CD14-positive monocyte (primary cell): ENCODE measurements at regions not wholly inside any gene's neighbourhood (a gene's known extent, or its start where the extent isn't known, plus 50 kb on each side); places are given as distances from the start of the nearest gene placed in this dataset.

Experiments
- DNase-seq, 3 donors: peaks; one replicate each; pipeline ENCODE4 v3.0.0-alpha.2; 2011 to 2022
- H2AFZ ChIP-seq: 2 replicates; pipeline ENCODE4 v1.6.0; 2012; ENCODE audit warnings: mild to moderate bottlenecking, low read depth, low read length, inconsistent platforms; ENCODE audit not compliant: insufficient read depth, poor library complexity, severe bottlenecking
- H3K27ac ChIP-seq, 2 donors: 1 replicate in 1 of 2; 2 replicates in 1 of 2; pipeline ENCODE4 v1.5.1; 2012 to 2013; ENCODE audit warnings: low read length in 2 of 2, control low read depth in 1 of 2, inconsistent platforms in 1 of 2, low read depth in 1 of 2, mild to moderate bottlenecking in 1 of 2
- H3K27me3 ChIP-seq, 2 donors: one replicate each; pipeline versions ENCODE4 v1.6.0 to v1.6.1; 2011 to 2013; ENCODE audit warnings: low read length in 2 of 2; ENCODE audit not compliant: control insufficient read depth in 2 of 2, insufficient read depth in 2 of 2
- H3K36me3 ChIP-seq, 2 donors: replicated peaks in 1 of 2; 1 replicate in 1 of 2; 2 replicates in 1 of 2; pipeline versions ENCODE4 v1.5.1 to v1.6.1; 2012 to 2013; ENCODE audit warnings: low read length in 2 of 2, control low read depth in 1 of 2, inconsistent platforms in 1 of 2, mild to moderate bottlenecking in 1 of 2; ENCODE audit not compliant: insufficient read depth in 2 of 2, control insufficient read depth in 1 of 2
- H3K4me1 ChIP-seq, 2 donors: 1 replicate in 1 of 2; 2 replicates in 1 of 2; pipeline versions ENCODE4 v1.5.1 to v1.6.1; 2012 to 2013; ENCODE audit warnings: low read length in 2 of 2, control low read depth in 1 of 2, inconsistent platforms in 1 of 2, mild to moderate bottlenecking in 1 of 2, moderate library complexity in 1 of 2; ENCODE audit not compliant: insufficient read depth in 2 of 2, control insufficient read depth in 1 of 2
- H3K4me2 ChIP-seq: replicated peaks from 2 replicates; pipeline ENCODE3; 2012; ENCODE audit warnings: low read length, moderate library complexity, mild to moderate bottlenecking; ENCODE audit not compliant: poor library complexity, severe bottlenecking; ENCODE audit errors: extremely low read depth
- H3K4me3 ChIP-seq, 3 experiments: fragments of 200-600 bp in 1 of 3; sonication (generic) in 1 of 3; replicated peaks in 1 of 3; 1 replicate in 2 of 3; 2 replicates in 1 of 3; pipeline ENCODE4 v1.5.1; 2011 to 2013; ENCODE audit warnings: low read length in 3 of 3, mild to moderate bottlenecking in 3 of 3, control low read depth in 2 of 3, low read depth in 2 of 3, inconsistent platforms in 1 of 3, moderate library complexity in 1 of 3
- H3K79me2 ChIP-seq: 2 replicates; pipeline ENCODE4 v1.6.0; 2012; ENCODE audit warnings: mild to moderate bottlenecking, control low read depth, inconsistent platforms, low read length, moderate library complexity; ENCODE audit not compliant: insufficient read depth
- H3K9ac ChIP-seq: 2 replicates; pipeline ENCODE4 v1.6.0; 2017; ENCODE audit warnings: low read length, mild to moderate bottlenecking; ENCODE audit not compliant: insufficient read depth, poor library complexity, severe bottlenecking
- H3K9me3 ChIP-seq, 2 donors: replicated peaks in 1 of 2; 1 replicate in 1 of 2; 2 replicates in 1 of 2; pipeline versions ENCODE4 v1.5.1 to v1.6.1; 2012 to 2013; ENCODE audit warnings: low read length in 2 of 2, control low read depth in 1 of 2; ENCODE audit not compliant: control insufficient read depth in 1 of 2, insufficient read depth in 1 of 2
- H4K20me1 ChIP-seq: 2 replicates; pipeline ENCODE4 v1.6.0; 2012; ENCODE audit warnings: mild to moderate bottlenecking, low read length, control low read depth, moderate library complexity; ENCODE audit not compliant: insufficient read depth
- H3K27ac Mint-ChIP-seq, 7 donors: one replicate each; pipeline ENCODE4 v1.8.0; 2020; ENCODE audit warnings: mild to moderate bottlenecking in 7 of 7, mixed read lengths in 7 of 7, moderate library complexity in 6 of 7, inconsistent platforms in 2 of 7
- H3K27me3 Mint-ChIP-seq, 3 donors: one replicate each; pipeline ENCODE4 v1.8.0; 2021 to 2022; ENCODE audit warnings: low read depth in 3 of 3, mild to moderate bottlenecking in 3 of 3, mixed read lengths in 3 of 3, moderate library complexity in 3 of 3, inconsistent platforms in 1 of 3
- H3K36me3 Mint-ChIP-seq, 2 donors: one replicate each; pipeline ENCODE4 v1.8.0; 2020; ENCODE audit warnings: mixed read lengths in 2 of 2, inconsistent platforms in 1 of 2, mild to moderate bottlenecking in 1 of 2
- H3K4me1 Mint-ChIP-seq: one replicate; pipeline ENCODE4 v1.8.0; 2020; ENCODE audit warnings: mild to moderate bottlenecking, mixed read lengths
- H3K4me3 Mint-ChIP-seq, 2 donors: one replicate each; pipeline ENCODE4 v1.8.0; 2020; ENCODE audit warnings: mild to moderate bottlenecking in 2 of 2, mixed read lengths in 2 of 2, moderate library complexity in 1 of 2
- H3K9me3 Mint-ChIP-seq, 7 donors: one replicate each; pipeline ENCODE4 v1.8.0; 2020 to 2022; ENCODE audit warnings: mixed read lengths in 7 of 7, mild to moderate bottlenecking in 6 of 7, moderate library complexity in 6 of 7, inconsistent platforms in 2 of 7
- WGBS: methylation state at CpG from one replicate; pipeline ENCODE4 v1.1.5; 2013; ENCODE audit warnings: missing lambda C conversion rate; ENCODE audit not compliant: insufficient coverage; 5-methylcytosine and 5-hydroxymethylcytosine counted together
- intact Hi-C, 2 donors: fragments of 100-400 bp; cut with micrococcal nuclease; formaldehyde crosslinking; loops; one replicate each; pipeline versions ENCODE4 v1.15.0 to v1.15.1; 2023
- TF ChIP-seq, protein P1 (sequence below): fragments of 200-600 bp; IDR thresholded peaks from one replicate; pipeline ENCODE4 v1.8.0; 2022; ENCODE audit warnings: antibody characterized with exemption, mild to moderate bottlenecking

DNA sequence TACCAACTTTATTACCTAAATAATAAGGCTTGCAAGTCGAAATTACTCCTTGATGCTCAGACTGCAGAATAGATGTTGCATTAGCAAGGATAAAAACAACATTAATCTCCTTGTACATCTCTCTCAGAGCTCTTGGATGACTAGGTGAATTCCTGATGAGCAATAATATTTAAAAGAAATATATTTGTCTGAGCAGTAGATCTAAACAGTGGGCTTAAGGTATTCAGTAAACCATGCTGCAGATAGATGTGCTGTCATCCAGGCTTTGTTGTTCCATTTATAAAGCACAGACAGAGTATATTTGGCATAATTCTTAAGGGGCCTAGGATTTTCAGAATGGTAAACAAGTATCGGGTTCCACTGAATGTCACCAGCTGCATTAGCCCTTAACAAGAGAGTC is 257.1 kb downstream of the TUSC7 start:
- Mint-ChIP-seq H3K27ac (no peak overlapping the region), H3K27me3 (no peaks in the 10 kb centered on the region), H3K4me1 (no peaks in the 10 kb centered on the region), H3K9me3 (peaks cover 0 to 2% (median 0%) of the 10 kb centered on the region in 7 donors), H3K36me3 (no peaks in the 10 kb centered on the region), H3K4me3 (no peak overlapping the region)
- Histone ChIP-seq H3K27me3 (no peaks in the 10 kb centered on the region), H3K9ac (no peak overlapping the region), H4K20me1 (no peaks in the 10 kb centered on the region), H3K4me3 (no peak overlapping the region), H3K4me1 (no peaks in the 10 kb centered on the region), H2AFZ (no peak overlapping the region), H3K4me2 (no peak overlapping the region), H3K79me2 (no peaks in the 10 kb centered on the region), H3K9me3 (no peaks in the 10 kb centered on the region), H3K27ac (no peak overlapping the region), H3K36me3 (no peaks in the 10 kb centered on the region)
- TF ChIP-seq, protein P1, sequence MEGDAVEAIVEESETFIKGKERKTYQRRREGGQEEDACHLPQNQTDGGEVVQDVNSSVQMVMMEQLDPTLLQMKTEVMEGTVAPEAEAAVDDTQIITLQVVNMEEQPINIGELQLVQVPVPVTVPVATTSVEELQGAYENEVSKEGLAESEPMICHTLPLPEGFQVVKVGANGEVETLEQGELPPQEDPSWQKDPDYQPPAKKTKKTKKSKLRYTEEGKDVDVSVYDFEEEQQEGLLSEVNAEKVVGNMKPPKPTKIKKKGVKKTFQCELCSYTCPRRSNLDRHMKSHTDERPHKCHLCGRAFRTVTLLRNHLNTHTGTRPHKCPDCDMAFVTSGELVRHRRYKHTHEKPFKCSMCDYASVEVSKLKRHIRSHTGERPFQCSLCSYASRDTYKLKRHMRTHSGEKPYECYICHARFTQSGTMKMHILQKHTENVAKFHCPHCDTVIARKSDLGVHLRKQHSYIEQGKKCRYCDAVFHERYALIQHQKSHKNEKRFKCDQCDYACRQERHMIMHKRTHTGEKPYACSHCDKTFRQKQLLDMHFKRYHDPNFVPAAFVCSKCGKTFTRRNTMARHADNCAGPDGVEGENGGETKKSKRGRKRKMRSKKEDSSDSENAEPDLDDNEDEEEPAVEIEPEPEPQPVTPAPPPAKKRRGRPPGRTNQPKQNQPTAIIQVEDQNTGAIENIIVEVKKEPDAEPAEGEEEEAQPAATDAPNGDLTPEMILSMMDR = no peak
- no CpG with 5 or more reads among the region's 2 CpGs for WGBS
- DNase-seq = no peak
- intact Hi-C loops = no loop called here

DNA sequence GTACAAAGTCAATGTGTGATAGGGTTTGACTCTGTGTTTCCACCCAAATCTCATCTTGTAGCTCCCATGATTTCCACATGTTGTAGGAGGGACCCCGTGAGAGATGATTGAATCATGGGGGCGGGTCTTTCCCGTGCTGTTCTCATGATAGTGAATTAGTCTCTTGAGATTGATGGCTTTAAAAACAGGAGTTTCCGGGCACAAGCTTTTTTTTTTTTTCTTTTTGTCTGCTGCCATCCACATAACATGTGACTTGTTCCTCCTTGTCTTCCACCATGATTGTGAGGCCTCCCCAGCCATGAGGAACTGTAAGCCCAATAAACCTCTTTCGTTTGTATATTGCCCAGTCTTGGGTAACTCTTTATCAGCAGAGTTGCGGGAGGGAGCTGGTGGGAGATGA is 259.6 kb downstream of the TUSC7 start:
- intact Hi-C loops = no loop called here
- Mint-ChIP-seq H3K4me1 (no peaks in the 10 kb centered on the region), H3K36me3 (no peaks in the 10 kb centered on the region), H3K4me3 (no peak overlapping the region), H3K27me3 (no peaks in the 10 kb centered on the region), H3K27ac (no peak overlapping the region), H3K9me3 (no peaks in the 10 kb centered on the region)
- Histone ChIP-seq H3K36me3 (no peaks in the 10 kb centered on the region), H3K4me3 (no peak overlapping the region), H2AFZ (no peak overlapping the region), H3K9ac (no peak overlapping the region), H3K9me3 (no peaks in the 10 kb centered on the region), H3K27ac (no peak overlapping the region), H3K79me2 (no peaks in the 10 kb centered on the region), H3K27me3 (no peaks in the 10 kb centered on the region), H4K20me1 (no peaks in the 10 kb centered on the region), H3K4me2 (no peak overlapping the region), H3K4me1 (no peaks in the 10 kb centered on the region)
- DNase-seq = no peak
- TF ChIP-seq, protein P1 = no peak
- WGBS = 80% methylated on average over 2 of the region's 6 CpGs
